UCSD-AML1 (cell line): ENCODE measurements at regions not wholly inside any gene's neighbourhood (a gene's known extent, or its start where the extent isn't known, plus 50 kb on each side); places are given as distances from the start of the nearest gene placed in this dataset.
"Not testable (repeated sequence)": the region's sequence is repeated elsewhere in the genome, so short reads cannot be mapped to it uniquely, and the experiment has no call there.

Experiments used
- DNase-seq: peaks from one replicate; lab custom pipeline; 2025; ENCODE audit not compliant: unreplicated experiment; lab: John Stamatoyannopoulos, UW

- DNase-seq: no peak
These were observed 184.3 kb downstream of the ADRA2A start for GRCh38 chr10:111261081-111261615.

GRCh38 chr10:111265341-111265740 lies 188.5 kb downstream of the ADRA2A start:
- no peak for DNase-seq

- DNase-seq: no peak
These were observed 189.3 kb downstream of the ADRA2A start for GRCh38 chr10:111266165-111266564.

- DNase-seq: no peak
These were observed 190.8 kb downstream of the ADRA2A start for GRCh38 chr10:111267673-111268072.

- no peak for DNase-seq
These were observed 196.4 kb downstream of the ADRA2A start for GRCh38 chr10:111273235-111273634.

- DNase-seq: no peak
These were observed 196.8 kb downstream of the ADRA2A start for GRCh38 chr10:111273635-111274034.

GRCh38 chr10:111275091-111275490 lies 198.3 kb downstream of the ADRA2A start:
- DNase-seq: no peak

- no peak for DNase-seq
These were observed 200.8 kb downstream of the ADRA2A start for GRCh38 chr10:111277661-111278060.

GRCh38 chr10:111278266-111278665 lies 201.4 kb downstream of the ADRA2A start:
- no peak for DNase-seq

GRCh38 chr10:111281516-111281915 lies 204.7 kb downstream of the ADRA2A start:
- DNase-seq: no peak

GRCh38 chr10:111289461-111289860 lies 212.6 kb downstream of the ADRA2A start:
- no peak for DNase-seq

- DNase-seq: no peak
These were observed 213.8 kb downstream of the ADRA2A start for GRCh38 chr10:111290649-111291048.

- DNase-seq: no peak
These were observed 219.0 kb downstream of the ADRA2A start for GRCh38 chr10:111295788-111296187.

GRCh38 chr10:111297351-111297848 lies 220.6 kb downstream of the ADRA2A start:
- DNase-seq: no peak

- no peak for DNase-seq
These were observed 221.2 kb downstream of the ADRA2A start for GRCh38 chr10:111298031-111298430.

- no peak for DNase-seq
These were observed 222.2 kb downstream of the ADRA2A start for GRCh38 chr10:111299037-111299436.

GRCh38 chr10:111303887-111304286 lies 227.1 kb downstream of the ADRA2A start:
- no peak for DNase-seq

GRCh38 chr10:111316722-111317212 lies 239.9 kb downstream of the ADRA2A start:
- DNase-seq: no peak

- DNase-seq: no peak
These were observed 243.0 kb downstream of the ADRA2A start for GRCh38 chr10:111319866-111320265.

- DNase-seq: no peak
These were observed 246.6 kb downstream of the ADRA2A start for GRCh38 chr10:111323389-111323966.

- DNase-seq: not testable (repeated sequence)
These were observed 255.3 kb downstream of the ADRA2A start for GRCh38 chr10:111332174-111332573.

- no peak for DNase-seq
These were observed 259.0 kb downstream of the ADRA2A start for GRCh38 chr10:111335826-111336225.

GRCh38 chr10:111338035-111338434 lies 261.2 kb downstream of the ADRA2A start:
- DNase-seq: no peak
